ENCODE measurements at regions not wholly inside any gene's neighbourhood (a gene's known extent, or its start where the extent isn't known, plus 50 kb on each side); places are given as distances from the start of the nearest gene placed in this dataset.

DNA sequence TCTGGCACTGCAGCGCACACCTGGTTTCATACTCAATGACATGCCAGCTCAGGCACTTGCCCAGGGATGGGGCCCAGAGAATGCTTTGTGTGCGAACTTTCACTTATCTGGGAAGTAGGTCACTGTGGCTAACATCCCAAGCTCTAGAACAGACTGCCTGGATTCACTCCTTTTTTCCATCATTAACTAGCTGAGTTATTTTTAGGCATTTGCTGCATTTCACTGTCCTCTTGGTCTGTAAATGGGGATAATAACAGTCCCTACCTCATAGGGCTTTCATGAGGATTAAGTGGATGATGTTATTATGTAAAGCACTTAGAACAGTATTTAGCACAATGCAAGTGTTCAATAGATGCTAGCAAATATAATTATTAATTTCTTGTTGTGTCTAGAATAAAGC lies 98.7 kb upstream of the DOCK1 start:
- TF ChIP-seq FOS (IDR thresholded peaks at IDR 0.05; ENCODE audit: borderline replicate concordance, insufficient read depth, low read length) (no peak), JUN (IDR thresholded peaks at IDR 0.05; ENCODE audit: borderline replicate concordance, insufficient read depth, insufficient read length, low read depth) (no peak), EZH2 (IDR thresholded peaks at IDR 0.05; ENCODE audit: borderline replicate concordance, low read depth, low read length, severe bottlenecking) (no peak), MYC (IDR thresholded peaks at IDR 0.05; ENCODE audit: low read depth, low read length) (no peak), GATA2 (IDR thresholded peaks at IDR 0.05; ENCODE audit: insufficient read depth, insufficient read length, low read depth, low read length) (no peak), POLR2A (IDR thresholded peaks at IDR 0.05; ENCODE audit: low read depth, low read length) (no peak)
- TF ChIP-seq, protein P1, sequence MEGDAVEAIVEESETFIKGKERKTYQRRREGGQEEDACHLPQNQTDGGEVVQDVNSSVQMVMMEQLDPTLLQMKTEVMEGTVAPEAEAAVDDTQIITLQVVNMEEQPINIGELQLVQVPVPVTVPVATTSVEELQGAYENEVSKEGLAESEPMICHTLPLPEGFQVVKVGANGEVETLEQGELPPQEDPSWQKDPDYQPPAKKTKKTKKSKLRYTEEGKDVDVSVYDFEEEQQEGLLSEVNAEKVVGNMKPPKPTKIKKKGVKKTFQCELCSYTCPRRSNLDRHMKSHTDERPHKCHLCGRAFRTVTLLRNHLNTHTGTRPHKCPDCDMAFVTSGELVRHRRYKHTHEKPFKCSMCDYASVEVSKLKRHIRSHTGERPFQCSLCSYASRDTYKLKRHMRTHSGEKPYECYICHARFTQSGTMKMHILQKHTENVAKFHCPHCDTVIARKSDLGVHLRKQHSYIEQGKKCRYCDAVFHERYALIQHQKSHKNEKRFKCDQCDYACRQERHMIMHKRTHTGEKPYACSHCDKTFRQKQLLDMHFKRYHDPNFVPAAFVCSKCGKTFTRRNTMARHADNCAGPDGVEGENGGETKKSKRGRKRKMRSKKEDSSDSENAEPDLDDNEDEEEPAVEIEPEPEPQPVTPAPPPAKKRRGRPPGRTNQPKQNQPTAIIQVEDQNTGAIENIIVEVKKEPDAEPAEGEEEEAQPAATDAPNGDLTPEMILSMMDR (IDR thresholded peaks at IDR 0.05; ENCODE audit: extremely low read depth in 1 of 2, insufficient read depth in 1 of 2, low read depth in 1 of 2, low read length in 2 of 2), result no peak
- no peaks in the 10 kb centered on the region for H3K79me2 ChIP-seq (ENCODE audit: control insufficient read depth, insufficient read depth, low read length)
- H3K9ac ChIP-seq (replicated peaks; ENCODE audit: extremely low read depth, insufficient read depth, low read length), result no peak overlapping the region
- no peak overlapping the region for H3K4me3 ChIP-seq (replicated peaks in 1 of 3; ENCODE audit: insufficient read depth in 1 of 3, low read depth in 1 of 3, low read length in 3 of 3)
- FAIRE-seq, result no peak
- H4K20me1 ChIP-seq (replicated peaks; ENCODE audit: control insufficient read depth, extremely low read depth, insufficient read depth, low read length), result no peaks in the 10 kb centered on the region
- dilution Hi-C loops (cut with MboI; ENCODE audit: extremely low pct_ligation_motif_present, low sequenced_read_pairs), result no loop called here
- H3K27ac ChIP-seq (ENCODE audit: insufficient read depth, low read depth, low read length), result no peak overlapping the region
- H2AFZ ChIP-seq (ENCODE audit: low read depth, low read length), result no peak overlapping the region
- H3K27me3 ChIP-seq (ENCODE audit: control insufficient read depth in 2 of 2, insufficient read depth in 2 of 2, low read length in 2 of 2), result no peaks in the 10 kb centered on the region
- DNase-seq (ENCODE audit: low read depth, low spot score), result no peak
- H3K9me1 ChIP-seq (replicated peaks; ENCODE audit: control insufficient read depth, extremely low read depth, insufficient read depth, low read length), result no peaks in the 10 kb centered on the region
- H3K36me3 ChIP-seq (ENCODE audit: control insufficient read depth in 2 of 2, extremely low read depth in 1 of 2, insufficient read depth in 2 of 2, low read length in 2 of 2), result no peaks in the 10 kb centered on the region
- ChIA-PET POLR2A (no interaction called here), CTCF (no interaction called here)
- no peaks in the 10 kb centered on the region for H3K4me1 ChIP-seq (ENCODE audit: control insufficient read depth, extremely low read depth, insufficient read depth, low read length)
- intact Hi-C loops (cut with micrococcal nuclease), result no loop called here
- no TSS peak for BruUV-seq (replicated peaks)
- no peaks in the 10 kb centered on the region for H3K9me3 ChIP-seq (replicated peaks; ENCODE audit: control insufficient read depth, insufficient read depth, low read length)
- no peak overlapping the region for H3K4me2 ChIP-seq (ENCODE audit: insufficient read depth, low read length)

All from endothelial cell of umbilical vein (primary cell).